ENCODE measurements at regions not wholly inside any gene's neighbourhood (a gene's known extent, or its start where the extent isn't known, plus 50 kb on each side); places are given as distances from the start of the nearest gene placed in this dataset.
"Not testable (repeated sequence)": the region's sequence is repeated elsewhere in the genome, so short reads cannot be mapped to it uniquely, and the experiment has no call there.

DNA sequence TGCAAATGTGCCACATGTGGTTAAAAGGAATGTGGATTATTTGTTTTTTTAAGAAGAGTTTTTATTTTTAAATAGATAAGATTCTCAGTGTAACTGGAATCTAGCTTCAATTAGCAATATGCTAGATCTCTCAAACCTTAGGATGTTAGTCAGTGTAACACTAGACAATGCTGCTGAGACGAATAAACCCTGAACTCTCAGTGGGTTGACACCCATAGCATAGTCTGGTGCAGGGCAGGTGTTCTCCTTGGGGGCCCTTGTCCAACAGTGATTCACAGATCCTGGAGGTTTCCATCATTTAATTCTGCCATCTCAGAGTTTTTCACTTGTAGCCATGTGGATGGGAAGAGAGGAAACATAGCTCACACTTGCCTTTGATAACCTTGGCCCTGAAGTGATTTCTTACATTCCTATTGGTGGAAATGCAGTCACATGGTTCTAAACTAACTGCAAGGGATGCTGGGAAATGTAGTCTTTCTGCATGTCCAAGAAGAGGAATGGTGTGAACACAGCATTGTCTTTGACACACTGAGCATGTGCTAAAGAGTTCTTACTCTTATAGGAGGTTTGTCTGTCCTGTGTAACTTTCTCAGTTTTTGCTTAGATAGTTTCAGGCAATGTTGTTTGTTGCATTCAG lies 110.4 kb upstream of the EEF2KMT start:
- DNase-seq: not testable (repeated sequence)

DNA sequence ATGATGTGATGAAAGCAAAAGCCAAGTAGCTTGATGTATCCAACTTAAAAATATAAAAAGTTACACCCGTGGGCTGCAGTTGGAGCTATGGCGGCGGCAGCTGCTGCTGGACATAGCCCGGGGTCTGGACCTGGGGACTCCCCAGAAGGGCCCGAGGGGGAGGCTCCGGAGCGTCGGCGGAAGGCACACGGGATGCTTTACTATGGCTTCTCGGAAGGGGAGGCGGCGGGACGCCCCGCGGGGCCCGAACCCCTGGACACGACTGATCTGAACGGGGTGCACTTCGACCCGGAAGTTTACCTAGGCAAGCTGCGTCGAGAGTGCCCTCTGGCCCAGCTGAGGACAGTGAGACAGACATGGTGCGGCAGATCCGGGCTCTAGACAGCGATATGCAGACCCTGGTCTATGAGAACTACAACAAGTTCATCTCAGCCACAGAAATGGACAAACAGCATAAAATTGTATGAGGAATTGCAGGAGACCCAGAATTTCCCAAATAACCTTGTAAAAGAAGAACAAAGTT lies 109.5 kb upstream of the EEF2KMT start:
- no peak for DNase-seq

DNA sequence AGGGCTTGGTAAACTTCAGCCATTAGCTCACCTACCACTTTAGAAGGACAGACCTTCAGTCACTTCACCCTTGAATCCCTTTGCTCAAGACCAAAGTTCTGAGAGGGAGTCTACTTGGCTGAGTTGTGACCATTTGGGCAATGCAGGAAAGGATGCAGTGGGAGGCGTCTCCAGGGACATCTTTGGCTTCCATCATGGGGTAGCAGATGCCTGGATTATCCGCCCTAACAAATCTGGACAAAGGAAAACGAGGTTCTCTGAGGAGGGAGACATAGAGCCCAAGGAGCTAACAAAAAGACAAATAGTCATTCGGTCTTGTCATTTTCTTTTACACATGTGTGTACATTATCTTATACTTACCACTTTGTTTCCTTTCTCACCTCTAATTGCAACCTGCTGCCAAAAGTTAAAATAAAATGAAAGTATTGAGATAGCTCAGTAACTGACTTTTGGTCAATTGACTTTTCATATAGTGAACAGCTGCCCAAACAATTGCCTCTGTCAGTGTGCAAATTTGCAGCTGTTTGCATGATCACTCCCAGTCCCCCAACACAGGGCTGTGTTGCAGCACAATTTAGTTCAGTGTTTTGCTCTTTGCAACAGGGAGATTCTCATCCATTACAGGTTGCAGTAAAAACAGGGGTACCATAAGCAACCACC lies 108.9 kb upstream of the EEF2KMT start:
- no peak for DNase-seq

DNA sequence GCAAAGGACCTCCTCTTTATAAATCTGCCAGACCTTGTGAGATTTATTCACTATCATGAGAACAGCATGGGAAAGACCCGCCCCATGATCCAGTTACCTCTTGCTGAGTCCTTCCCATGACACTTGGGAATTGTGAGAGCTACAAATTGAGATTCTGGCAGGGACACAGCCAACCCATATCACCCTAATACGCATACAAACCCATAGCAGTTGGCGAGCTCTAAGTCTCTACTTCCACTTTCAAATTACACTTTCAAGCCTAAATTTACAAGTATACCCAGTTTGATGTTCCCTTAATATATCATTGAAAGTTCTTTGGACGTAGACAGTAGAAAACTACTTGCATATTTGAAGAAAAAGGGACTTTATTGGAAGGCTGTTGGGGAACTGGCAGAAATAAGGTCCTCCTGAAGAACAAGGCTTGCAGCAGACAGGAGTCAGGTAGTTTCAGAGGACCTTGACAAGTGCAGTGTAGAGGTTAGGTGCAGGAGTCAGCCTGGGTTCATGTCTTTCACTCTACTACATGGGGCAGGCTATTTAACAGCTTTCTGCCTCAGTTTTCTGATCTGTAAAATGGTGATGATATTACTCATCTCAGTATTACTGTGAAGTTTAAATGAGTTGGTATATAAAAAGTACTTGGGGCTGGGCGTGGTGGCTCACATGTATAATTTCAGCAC lies 107.9 kb upstream of the EEF2KMT start:
- DNase-seq: no peak

DNA sequence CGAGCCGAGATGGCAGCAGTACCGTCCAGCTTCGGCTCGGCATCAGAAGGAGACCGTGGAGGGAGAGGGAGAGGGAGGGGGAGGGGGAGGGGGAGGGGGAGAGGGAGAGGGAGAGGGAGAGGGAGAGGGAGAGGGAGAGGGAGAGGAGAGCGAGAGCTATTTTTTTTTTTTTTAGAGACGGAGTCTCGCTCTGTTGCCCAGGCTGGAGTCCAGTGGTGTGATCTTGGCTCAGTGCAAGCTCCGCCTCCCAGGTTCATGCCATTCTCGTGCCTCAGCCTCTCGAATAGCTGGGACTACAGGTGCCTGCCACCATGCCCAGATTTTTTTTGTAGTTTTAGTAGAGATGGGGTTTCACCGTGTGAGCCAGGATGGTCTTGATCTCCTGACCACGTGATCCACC lies 106.1 kb upstream of the EEF2KMT start:
- not testable (repeated sequence) for DNase-seq

DNA sequence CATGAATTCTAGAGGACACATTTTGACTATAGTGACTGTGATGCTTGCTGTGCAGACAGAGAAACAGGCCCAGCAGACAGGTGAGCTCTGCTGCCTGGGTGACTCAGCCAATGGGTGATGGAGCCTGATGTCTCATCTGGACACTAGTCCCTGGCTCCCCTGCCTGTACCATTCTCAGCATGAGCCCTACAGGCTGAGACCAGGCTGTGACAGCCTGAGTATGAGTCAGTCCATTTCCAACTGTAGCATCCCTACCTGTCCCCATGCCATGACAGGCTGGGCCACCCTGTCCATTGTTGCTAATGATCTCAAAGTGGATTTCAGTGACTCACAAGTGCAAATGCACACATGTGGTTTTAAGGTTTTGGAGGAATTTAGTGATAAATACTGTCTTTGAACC lies 102.5 kb upstream of the EEF2KMT start:
- DNase-seq: no peak

DNA sequence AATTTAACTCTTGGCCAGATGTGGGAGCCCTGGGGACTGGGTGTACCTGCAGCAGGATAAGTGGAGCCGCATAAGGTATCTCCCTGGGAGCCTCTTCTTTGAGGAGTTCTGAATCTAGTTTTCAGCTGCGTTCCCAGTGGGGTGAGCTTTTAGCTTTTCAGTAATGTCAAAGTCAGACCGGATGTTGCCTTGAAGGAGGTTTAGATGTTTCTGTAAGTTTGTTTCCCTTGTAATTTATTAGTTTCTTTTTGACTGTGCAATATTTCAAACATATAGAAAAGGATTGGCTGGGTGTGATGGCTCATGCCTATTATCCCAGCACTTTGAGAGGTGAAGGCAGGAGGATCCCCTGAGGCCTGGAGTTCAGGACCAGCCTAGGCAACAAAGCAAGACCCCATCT lies 98.6 kb upstream of the EEF2KMT start:
- no peak for DNase-seq

DNA sequence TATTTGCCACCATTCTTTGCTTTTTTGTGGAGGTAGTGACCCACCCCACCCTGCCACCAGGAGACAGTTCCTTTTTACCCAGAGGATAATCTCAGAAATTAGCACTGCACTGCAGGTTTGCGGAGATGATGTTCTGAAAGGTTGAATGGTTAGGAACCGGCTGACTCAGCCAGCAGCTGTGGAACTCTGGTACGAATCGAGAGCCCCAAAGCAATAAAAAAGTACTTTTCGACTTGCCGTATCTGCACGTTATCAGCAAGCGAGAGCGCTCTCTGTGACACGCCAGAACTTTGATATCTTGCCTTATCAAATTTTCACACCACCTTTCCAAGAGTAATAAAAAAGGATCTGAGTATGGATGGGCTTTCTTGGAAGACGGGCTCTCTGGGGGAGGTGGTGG lies 96.3 kb upstream of the EEF2KMT start:
- no peak for DNase-seq

DNA sequence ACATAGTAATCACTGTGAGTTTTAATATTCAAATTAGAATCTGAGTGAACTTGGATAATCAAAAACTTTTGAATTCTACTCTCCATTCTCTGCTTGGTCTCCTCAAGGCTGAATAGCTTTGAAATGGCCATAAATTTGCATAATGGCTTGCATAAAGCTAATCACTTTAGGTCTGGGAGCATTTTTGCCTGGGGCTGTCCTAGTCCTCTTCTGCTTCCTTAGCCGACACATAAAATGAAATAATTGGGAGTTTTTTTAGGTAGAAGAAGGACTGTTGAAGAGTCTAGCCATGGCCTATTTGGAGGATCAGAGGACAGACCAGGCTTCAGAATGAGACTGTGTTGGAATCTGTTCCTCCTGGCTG lies 91.4 kb upstream of the EEF2KMT start:
- DNase-seq: no peak

DNA sequence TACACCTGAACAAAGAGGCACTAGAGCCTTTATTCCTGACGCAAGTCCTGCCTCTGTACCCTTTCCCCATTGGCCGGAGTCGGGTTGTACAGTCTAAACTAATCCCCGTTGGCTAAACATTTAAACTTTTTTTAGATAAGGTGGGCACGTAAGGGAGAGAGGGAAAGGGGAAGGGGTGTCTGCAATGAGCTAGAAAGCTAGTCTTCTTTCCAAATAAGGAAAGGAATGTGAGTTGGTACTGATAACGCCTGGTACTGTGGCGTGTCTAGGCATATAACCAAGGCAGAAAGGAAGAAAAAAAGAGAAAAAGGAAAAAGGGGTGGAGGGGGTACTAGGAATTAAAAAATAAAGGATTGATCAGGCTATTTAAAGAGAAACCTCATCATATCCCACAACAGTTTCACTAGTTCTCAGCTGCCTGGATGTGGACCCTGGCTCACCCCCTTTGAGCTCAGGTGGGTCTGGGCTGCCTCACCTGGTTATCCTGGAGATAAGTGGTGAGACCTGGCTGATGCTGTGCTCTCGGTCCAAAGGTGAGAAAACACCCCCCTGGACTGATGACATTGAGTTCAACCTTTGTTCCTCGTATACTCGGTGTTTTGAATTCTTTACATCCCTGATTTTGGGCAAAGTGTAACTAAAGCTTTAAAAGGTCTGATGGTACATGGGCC lies 90.9 kb upstream of the EEF2KMT start:
- no peak for DNase-seq

DNA sequence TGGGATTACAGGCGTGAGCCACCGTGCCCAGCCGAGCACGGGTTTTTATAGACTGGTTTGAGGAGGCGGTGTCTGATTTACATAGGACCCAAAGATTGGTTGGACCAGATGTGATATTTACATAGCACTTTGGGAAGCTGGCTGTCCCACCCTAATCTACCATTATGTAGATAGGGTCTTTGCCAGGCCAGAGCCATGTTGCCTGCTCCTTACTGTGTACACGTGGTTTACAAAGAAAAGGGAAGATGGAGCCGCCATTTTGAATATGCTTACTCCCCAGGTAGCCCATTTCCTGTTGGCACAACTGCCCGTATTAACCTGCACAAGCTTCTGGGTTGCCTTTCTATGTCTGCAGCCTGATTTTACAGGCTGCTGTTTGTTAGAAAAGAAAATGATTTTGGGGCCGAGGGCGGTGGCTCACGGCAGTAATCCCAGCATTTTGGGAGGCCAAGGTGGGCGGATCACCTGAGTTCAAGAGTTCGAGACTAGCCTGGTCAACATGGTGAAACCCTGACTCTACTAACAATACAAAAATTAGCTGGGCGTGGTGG lies 89.9 kb upstream of the EEF2KMT start:
- no peak for DNase-seq

DNA sequence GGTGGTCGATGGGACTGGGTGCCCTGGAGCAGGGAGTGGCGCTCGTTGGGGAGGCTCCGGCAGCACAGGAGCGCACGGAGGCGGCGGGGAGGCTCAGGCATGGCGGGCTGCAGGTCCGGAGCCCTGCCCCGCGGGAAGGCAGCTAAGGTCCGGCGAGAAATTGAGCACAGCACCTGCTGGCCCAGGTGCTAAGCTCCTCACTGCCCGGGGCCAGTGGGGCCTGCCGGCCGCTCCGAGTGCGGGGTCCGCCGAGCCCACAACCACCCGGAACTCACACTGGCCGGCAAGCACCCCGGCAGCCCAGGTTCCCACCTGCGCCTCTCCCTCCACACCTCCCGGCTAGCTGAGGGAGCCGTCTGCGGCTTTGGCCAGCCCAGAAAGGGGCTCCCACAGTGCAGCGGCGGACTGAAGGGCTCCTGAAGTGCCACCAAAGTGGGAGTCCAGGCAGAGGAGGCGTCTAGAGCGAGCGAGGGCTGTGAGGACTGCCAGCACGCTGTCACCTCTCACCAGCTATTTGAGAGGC lies 88.8 kb upstream of the EEF2KMT start:
- no peak for DNase-seq

DNA sequence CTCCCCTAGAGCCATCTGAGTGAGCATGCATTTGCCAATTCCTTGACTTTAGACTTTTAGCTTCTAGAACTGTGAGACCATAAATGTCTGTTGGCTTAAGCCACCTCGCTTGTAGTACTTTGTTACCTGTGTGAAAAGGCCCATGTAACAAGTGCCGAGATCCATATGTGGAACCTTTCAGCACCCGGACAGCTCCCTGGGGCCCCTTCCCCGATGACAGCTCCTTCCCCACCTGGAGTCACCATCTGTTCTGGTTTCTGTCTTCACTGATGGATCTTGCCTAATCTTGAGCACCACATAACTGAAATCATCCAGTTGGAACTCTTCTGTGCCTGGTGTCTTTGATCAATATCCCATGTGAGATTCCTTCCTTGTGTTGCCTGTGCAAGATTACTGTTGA lies 78.9 kb upstream of the EEF2KMT start:
- DNase-seq: no peak

DNA sequence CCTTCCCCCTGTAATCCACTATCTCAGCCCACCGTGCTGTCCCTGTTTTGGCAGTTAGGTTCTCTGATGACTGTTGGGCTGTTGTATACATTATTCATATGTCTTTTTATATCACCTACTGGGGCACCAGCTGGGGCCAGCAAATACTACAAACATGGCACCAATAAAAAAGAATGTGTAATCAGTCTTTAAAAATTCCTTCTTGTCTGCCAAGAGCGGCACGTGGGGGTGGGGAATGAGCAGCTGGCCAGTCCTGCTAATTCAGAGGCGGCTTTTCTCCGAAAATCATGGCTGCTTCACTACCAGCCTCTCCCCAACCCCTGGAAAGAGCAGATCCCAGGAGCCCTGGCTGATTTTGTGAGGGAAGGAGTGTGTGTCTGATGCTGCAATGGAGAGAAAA lies 77.7 kb upstream of the EEF2KMT start:
- no peak for DNase-seq

DNA sequence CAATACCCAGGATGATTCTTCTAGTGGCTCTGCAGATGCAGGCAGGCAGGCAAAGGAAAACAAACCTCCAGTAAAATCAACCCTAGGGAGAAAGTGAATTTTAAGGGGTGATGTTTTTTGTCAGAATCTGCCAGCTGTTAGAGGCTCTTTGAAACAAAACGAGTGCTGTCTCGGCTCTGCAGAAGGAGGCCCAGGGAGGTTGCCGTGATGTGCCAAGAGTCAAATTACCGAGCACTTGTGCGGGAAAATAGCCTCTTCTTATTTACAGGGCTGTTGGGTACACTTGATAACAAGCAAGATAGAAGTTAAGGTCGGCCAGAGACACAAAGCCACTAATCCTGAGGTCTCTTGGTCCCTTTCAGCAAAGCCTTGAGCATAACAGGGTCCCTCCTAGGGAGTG lies 68.9 kb upstream of the EEF2KMT start:
- no peak for DNase-seq

DNA sequence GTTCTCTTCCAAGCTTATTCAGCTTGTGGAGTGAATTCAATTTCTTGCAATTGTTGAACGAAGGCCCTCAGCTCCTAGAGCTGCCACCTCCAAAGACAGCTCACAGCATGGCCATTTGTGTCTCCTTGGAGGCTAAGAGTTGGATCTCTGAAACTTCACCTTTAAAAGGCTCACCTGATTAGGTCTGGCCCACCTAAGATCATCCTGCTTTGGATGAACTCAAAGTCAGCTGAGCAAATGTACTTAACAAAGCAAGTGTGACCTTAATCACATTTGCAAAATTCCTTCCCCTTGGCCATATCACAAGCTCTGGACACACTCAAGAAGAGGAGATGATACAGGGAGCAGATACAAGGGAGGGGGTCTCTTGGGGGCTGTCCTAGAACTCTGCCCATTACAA lies 67.8 kb upstream of the EEF2KMT start:
- DNase-seq: not testable (repeated sequence)

DNA sequence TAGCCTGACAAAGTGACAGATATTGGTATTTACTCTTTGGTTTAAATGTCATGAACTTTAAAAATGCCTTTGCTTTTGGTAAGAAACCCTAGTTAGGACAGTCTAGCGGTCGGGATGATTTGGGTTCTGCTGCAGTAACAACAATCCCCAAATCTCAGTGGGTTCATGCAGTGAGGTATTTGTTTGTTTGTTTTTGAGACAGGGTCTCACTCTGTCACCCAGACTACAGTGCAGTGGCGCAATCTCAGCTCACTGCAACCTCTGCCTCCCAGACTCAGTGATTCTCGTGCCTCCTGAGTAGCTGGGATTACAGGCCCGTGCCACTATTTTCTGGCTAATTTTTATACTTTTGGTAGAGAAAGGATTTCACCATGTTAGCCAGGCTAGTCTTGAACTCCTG lies 65.2 kb upstream of the EEF2KMT start:
- not testable (repeated sequence) for DNase-seq

DNA sequence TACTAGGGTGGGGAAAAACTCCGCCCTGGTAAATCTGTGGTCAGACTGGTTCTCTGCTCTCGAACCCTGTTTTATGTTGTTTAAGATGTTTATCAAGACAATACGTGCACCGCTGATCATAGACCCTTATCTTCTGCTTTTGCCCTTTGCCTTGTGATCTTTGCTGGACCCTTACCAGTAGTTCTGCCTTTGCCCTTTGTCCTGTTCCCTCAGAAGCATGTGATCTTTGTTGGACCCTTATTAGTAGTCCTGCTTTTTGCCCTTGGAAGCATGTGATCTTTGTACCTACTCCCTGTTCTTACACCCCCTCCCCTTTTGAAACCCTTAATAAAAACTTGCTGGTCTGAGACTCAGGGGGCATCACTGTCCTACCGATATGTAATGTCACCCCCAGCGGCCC lies 64.3 kb upstream of the EEF2KMT start:
- not testable (repeated sequence) for DNase-seq

DNA sequence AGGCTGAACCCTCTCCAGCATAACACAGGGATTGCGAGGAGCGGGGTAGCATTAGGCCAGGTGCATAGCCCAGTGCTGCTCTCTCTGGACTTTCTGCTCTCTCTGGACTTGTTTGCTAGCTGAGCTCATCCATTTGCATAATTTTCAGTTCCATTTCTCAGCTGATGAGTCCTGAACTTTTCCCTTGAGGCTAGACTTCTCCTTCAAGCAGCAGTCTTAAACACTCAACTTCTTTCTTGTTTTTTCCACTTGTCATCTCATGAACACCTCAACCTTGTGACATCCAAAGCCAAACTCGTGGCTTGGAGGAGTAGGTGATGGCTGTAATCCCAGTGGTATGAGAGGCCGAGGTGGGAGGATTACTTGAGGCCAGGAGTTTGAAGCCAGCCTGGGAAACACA lies 62.4 kb upstream of the EEF2KMT start:
- DNase-seq: not testable (repeated sequence)

DNA sequence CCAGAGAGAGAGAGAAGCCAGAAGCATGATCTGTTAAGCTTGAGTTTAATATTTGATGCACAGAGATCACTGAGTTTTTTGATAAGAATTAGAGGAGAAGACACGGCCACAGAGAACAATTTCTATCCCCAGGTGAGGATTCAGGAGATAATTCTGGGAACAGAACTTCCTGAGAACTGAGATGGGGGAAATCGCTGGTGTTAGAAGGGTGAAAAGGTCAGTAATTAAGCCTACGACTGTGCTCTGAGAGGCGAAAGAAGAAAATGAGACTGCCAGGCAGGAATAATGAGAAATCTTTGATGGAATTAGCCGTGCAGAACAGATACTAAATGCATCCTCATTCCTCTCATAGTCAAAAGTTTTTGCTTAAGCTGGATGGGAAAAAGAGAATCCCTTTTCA lies 61.9 kb upstream of the EEF2KMT start:
- not testable (repeated sequence) for DNase-seq

DNA sequence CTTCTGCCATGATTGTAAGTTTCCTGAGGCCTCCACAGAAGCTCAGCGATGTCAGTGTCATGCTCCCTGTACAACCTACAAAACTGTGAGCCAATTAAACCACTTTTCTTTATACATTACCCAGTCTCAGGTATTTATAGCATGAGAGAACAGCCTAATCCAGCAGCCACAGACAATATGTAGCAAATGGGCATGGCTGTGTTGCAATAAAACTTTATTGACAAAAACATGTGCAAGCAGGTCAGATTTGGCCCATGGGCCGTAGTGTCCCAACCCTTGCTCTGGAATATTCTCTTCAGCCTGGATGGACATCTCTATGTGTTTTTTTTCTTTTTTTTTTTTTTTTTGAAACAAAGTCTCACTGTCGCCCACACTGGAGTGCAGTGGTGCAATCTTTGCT lies 60.9 kb upstream of the EEF2KMT start:
- no peak for DNase-seq

DNA sequence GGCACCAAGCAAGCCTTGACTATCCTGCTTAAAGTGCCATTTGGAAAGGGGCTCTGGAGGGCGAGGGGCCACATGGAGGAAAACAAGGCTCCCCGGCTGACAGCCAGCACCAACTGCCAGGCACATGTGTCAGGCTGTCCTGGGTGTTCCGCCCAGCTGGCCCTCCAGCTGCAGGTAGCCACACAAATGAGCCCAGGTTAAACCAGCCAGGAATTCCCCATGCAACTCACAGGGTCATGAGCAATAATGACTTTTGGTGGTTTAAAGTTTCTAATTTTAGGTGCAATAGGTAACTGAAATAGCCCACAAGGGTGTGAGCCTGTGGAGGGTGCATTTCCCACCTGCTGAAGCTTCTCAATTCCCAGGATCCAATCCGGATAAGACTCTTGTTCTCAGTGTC lies 58.9 kb upstream of the EEF2KMT start:
- DNase-seq: not testable (repeated sequence)

DNA sequence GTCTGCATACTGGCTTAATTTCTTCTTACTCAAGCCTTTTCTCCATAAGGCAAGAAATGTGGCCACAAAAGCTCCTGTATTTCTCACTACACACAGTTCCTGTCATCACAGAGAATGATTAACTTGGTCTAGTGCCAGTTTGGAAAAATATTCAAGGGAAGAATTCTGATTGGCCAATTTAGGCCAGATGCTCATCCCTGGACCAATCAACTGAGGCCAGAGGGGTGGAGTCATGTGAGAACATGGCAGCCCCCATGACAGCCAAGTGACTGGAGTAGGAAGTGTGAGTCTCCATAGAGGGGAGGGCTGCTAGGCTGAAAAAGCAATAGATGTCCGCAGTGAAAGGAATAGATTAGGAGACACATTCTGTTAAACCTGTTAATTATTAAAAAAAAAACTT lies 56.4 kb upstream of the EEF2KMT start:
- DNase-seq: not testable (repeated sequence)

All from GF-D8 (cell line).